ENCODE measurements at regions not wholly inside any gene's neighbourhood (a gene's known extent, or its start where the extent isn't known, plus 50 kb on each side); places are given as distances from the start of the nearest gene placed in this dataset.

DNA sequence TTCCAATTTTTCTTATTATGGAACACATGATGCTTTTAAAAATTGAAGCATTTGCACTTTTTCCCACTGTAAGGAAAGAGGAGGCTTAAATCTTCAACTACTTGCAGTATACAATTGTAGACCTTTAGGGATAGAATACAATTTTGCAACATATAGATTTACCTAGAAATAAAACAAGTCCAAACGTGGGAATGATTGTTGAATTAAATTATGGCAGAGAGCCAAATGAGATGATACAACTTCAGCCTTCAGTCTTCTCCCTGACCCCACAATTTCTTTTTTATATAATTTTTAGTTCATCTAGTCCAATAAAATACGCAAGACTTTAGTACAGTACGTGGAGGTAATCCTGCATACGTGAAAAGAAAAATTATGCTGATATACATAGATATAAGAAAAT, 666.5 kb downstream of the SLC16A7 start:
- TF ChIP-seq ZNF654 (tag by site-specific recombination; IDR thresholded peaks at IDR 0.05; ENCODE audit: low read depth): no peak
- TF ChIP-seq, protein P1, sequence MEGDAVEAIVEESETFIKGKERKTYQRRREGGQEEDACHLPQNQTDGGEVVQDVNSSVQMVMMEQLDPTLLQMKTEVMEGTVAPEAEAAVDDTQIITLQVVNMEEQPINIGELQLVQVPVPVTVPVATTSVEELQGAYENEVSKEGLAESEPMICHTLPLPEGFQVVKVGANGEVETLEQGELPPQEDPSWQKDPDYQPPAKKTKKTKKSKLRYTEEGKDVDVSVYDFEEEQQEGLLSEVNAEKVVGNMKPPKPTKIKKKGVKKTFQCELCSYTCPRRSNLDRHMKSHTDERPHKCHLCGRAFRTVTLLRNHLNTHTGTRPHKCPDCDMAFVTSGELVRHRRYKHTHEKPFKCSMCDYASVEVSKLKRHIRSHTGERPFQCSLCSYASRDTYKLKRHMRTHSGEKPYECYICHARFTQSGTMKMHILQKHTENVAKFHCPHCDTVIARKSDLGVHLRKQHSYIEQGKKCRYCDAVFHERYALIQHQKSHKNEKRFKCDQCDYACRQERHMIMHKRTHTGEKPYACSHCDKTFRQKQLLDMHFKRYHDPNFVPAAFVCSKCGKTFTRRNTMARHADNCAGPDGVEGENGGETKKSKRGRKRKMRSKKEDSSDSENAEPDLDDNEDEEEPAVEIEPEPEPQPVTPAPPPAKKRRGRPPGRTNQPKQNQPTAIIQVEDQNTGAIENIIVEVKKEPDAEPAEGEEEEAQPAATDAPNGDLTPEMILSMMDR (tag by site-specific recombination; IDR thresholded peaks at IDR 0.05): no peak

All from HEK293 (cell line).